ENCODE measurements at regions not wholly inside any gene's neighbourhood (a gene's known extent, or its start where the extent isn't known, plus 50 kb on each side); places are given as distances from the start of the nearest gene placed in this dataset.

- no peak overlapping the region for H3K27ac ChIP-seq (ENCODE audit: insufficient read depth, low read length)
- TF ChIP-seq CTCF (conservative IDR thresholded peaks at IDR 0.05 in 1 of 2, IDR thresholded peaks at IDR 0.05 in 1 of 2; ENCODE audit: low read depth in 1 of 2, low read length in 2 of 2) (no peak), EZH2 (IDR thresholded peaks at IDR 0.05; ENCODE audit: low read length, missing control alignments) (no peak)
- no peaks in the 10 kb centered on the region for H3K27me3 ChIP-seq (ENCODE audit: control insufficient read depth, insufficient read depth, low read length)
- no peaks in the 10 kb centered on the region for H4K20me1 ChIP-seq (ENCODE audit: control insufficient read depth, extremely low read depth, insufficient read depth, low read length)
- H3K4me2 ChIP-seq (ENCODE audit: extremely low read depth, insufficient read depth, low read length), result no peak overlapping the region
- DNase-seq (ENCODE audit: low read depth in 2 of 2), result no peak
- H3K4me1 ChIP-seq (ENCODE audit: control insufficient read depth, extremely low read depth, insufficient read depth, low read length), result no peaks in the 10 kb centered on the region
- H3K9me3 ChIP-seq (ENCODE audit: control insufficient read depth, insufficient read depth, low read depth, low read length), result no peaks in the 10 kb centered on the region
- H3K36me3 ChIP-seq (ENCODE audit: control insufficient read depth, insufficient read depth, low read length), result no peaks in the 10 kb centered on the region
- H3K79me2 ChIP-seq (ENCODE audit: control insufficient read depth, insufficient read depth, low read length), result no peaks in the 10 kb centered on the region
- H2AFZ ChIP-seq (ENCODE audit: low read length), result no peak overlapping the region
- no peak overlapping the region for H3K4me3 ChIP-seq (replicated peaks in 1 of 4; ENCODE audit: control extremely low read depth in 1 of 4, insufficient read depth in 1 of 4, low read depth in 3 of 4, low read length in 4 of 4)
- no peak overlapping the region for H3K9ac ChIP-seq (ENCODE audit: insufficient read depth, low read length)
These were observed 326.9 kb downstream of the ZNF608 start for GRCh38 chr5:124419531-124419930.

GRCh38 chr5:124418390-124418789 is 328.0 kb downstream of the ZNF608 start:
- Histone ChIP-seq H3K27me3 (ENCODE audit: control insufficient read depth, insufficient read depth, low read length) (no peaks in the 10 kb centered on the region), H3K27ac (ENCODE audit: insufficient read depth, low read length) (no peak overlapping the region), H3K4me1 (ENCODE audit: control insufficient read depth, extremely low read depth, insufficient read depth, low read length) (no peaks in the 10 kb centered on the region), H3K4me3 (replicated peaks in 1 of 4; ENCODE audit: control extremely low read depth in 1 of 4, insufficient read depth in 1 of 4, low read depth in 3 of 4, low read length in 4 of 4) (no peak overlapping the region), H3K36me3 (ENCODE audit: control insufficient read depth, insufficient read depth, low read length) (no peaks in the 10 kb centered on the region), H3K4me2 (ENCODE audit: extremely low read depth, insufficient read depth, low read length) (no peak overlapping the region), H3K9ac (ENCODE audit: insufficient read depth, low read length) (no peak overlapping the region), H3K9me3 (ENCODE audit: control insufficient read depth, insufficient read depth, low read depth, low read length) (no peaks in the 10 kb centered on the region), H2AFZ (ENCODE audit: low read length) (no peak overlapping the region), H3K79me2 (ENCODE audit: control insufficient read depth, insufficient read depth, low read length) (no peaks in the 10 kb centered on the region), H4K20me1 (ENCODE audit: control insufficient read depth, extremely low read depth, insufficient read depth, low read length) (no peaks in the 10 kb centered on the region)
- no peak for DNase-seq (ENCODE audit: low read depth in 2 of 2)
- no peak for TF ChIP-seq CTCF (conservative IDR thresholded peaks at IDR 0.05 in 1 of 2, IDR thresholded peaks at IDR 0.05 in 1 of 2; ENCODE audit: low read depth in 1 of 2, low read length in 2 of 2)
- TF ChIP-seq EZH2 (IDR thresholded peaks at IDR 0.05; ENCODE audit: low read length, missing control alignments), result no peak

GRCh38 chr5:124417196-124417595 is 329.2 kb downstream of the ZNF608 start:
- TF ChIP-seq CTCF (conservative IDR thresholded peaks at IDR 0.05 in 1 of 2, IDR thresholded peaks at IDR 0.05 in 1 of 2; ENCODE audit: low read depth in 1 of 2, low read length in 2 of 2) (no peak), EZH2 (IDR thresholded peaks at IDR 0.05; ENCODE audit: low read length, missing control alignments) (no peak)
- no peaks in the 10 kb centered on the region for H3K27me3 ChIP-seq (ENCODE audit: control insufficient read depth, insufficient read depth, low read length)
- no peaks in the 10 kb centered on the region for H3K9me3 ChIP-seq (ENCODE audit: control insufficient read depth, insufficient read depth, low read depth, low read length)
- H3K36me3 ChIP-seq (ENCODE audit: control insufficient read depth, insufficient read depth, low read length), result no peaks in the 10 kb centered on the region
- no peaks in the 10 kb centered on the region for H3K79me2 ChIP-seq (ENCODE audit: control insufficient read depth, insufficient read depth, low read length)
- H3K4me3 ChIP-seq (replicated peaks in 1 of 4; ENCODE audit: control extremely low read depth in 1 of 4, insufficient read depth in 1 of 4, low read depth in 3 of 4, low read length in 4 of 4), result no peak overlapping the region
- H3K4me1 ChIP-seq (ENCODE audit: control insufficient read depth, extremely low read depth, insufficient read depth, low read length), result no peaks in the 10 kb centered on the region
- no peak for DNase-seq (ENCODE audit: low read depth in 2 of 2)
- H2AFZ ChIP-seq (ENCODE audit: low read length), result no peak overlapping the region
- no peaks in the 10 kb centered on the region for H4K20me1 ChIP-seq (ENCODE audit: control insufficient read depth, extremely low read depth, insufficient read depth, low read length)
- no peak overlapping the region for H3K9ac ChIP-seq (ENCODE audit: insufficient read depth, low read length)
- H3K27ac ChIP-seq (ENCODE audit: insufficient read depth, low read length), result no peak overlapping the region
- no peak overlapping the region for H3K4me2 ChIP-seq (ENCODE audit: extremely low read depth, insufficient read depth, low read length)

Data from fibroblast of lung (primary cell).